HEK293 (cell line): ENCODE measurements at regions not wholly inside any gene's neighbourhood (a gene's known extent, or its start where the extent isn't known, plus 50 kb on each side); places are given as distances from the start of the nearest gene placed in this dataset.

Experiments used
- CTCF ChIA-PET: fragments of 350-600 bp; formaldehyde crosslinking; extraction: SDS; loops from one replicate; lab custom pipeline; 2021; ENCODE audit warnings: antibody characterized with exemption; lab: Yijun Ruan, JAX
- POLR2A ChIA-PET: fragments of 300-600 bp; formaldehyde crosslinking; extraction: SDS; loops from one replicate; lab custom pipeline; 2020; ENCODE audit warnings: antibody characterized with exemption, inconsistent platforms; lab: Yijun Ruan, JAX
- H3K27ac ChIP-seq: fragments of 200-500 bp; sonication (Bioruptor generic); 2 replicates; pipeline ENCODE4 v1.5.1; 2014; ENCODE audit warnings: low read depth, low read length, control low read depth, inconsistent platforms; ENCODE audit errors: extremely low read depth
- H3K36me3 ChIP-seq, 2 experiments: fragments of 200-500 bp in 1 of 2; sonication (Bioruptor generic) in 1 of 2; 1 replicate in 1 of 2; 2 replicates in 1 of 2; pipeline ENCODE4 v1.5.1; 2014 to 2017; ENCODE audit warnings: inconsistent platforms in 2 of 2, low read length in 2 of 2; ENCODE audit not compliant: control insufficient read depth in 2 of 2, insufficient read depth in 1 of 2
- H3K4me1 ChIP-seq: fragments of 200-500 bp; sonication (Bioruptor generic); 2 replicates; pipeline ENCODE4 v1.5.1; 2014; ENCODE audit warnings: mild to moderate bottlenecking, low read length, inconsistent platforms; ENCODE audit not compliant: control insufficient read depth, insufficient read depth
- H3K4me3 ChIP-seq: 2 replicates; pipeline ENCODE4 v1.5.1; 2011; ENCODE audit warnings: low read depth, mild to moderate bottlenecking, control low read depth, low read length, moderate library complexity
- H3K9me3 ChIP-seq: fragments of 200-500 bp; sonication (Bioruptor generic); 2 replicates; pipeline ENCODE4 v1.5.1; 2014; ENCODE audit warnings: low read depth, low read length, inconsistent platforms; ENCODE audit not compliant: control insufficient read depth, insufficient read depth
- HOXC10 ChIP-seq: sonication (generic); formaldehyde crosslinking; IDR thresholded peaks from 2 replicates; pipeline ENCODE4 v1.8.1; 2023; ENCODE audit warnings: mild to moderate bottlenecking, missing genetic modification reagents
- ZNF175 ChIP-seq: fragments of 450-650 bp; formaldehyde crosslinking; IDR thresholded peaks from 2 replicates; pipeline ENCODE4 v1.5.1; 2016; ENCODE audit warnings: missing biosample characterization, missing genetic modification characterization
- ZNF214 ChIP-seq: fragments of 450-650 bp; formaldehyde crosslinking; IDR thresholded peaks from 2 replicates; pipeline ENCODE4 v1.5.1; 2017; ENCODE audit warnings: missing biosample characterization, mild to moderate bottlenecking, missing genetic modification characterization, borderline replicate concordance
- ZNF292 ChIP-seq: fragments of 450-650 bp; formaldehyde crosslinking; IDR thresholded peaks from 2 replicates; pipeline ENCODE4 v1.5.1; 2016; ENCODE audit warnings: low read depth, missing biosample characterization, missing genetic modification characterization, borderline replicate concordance
- ZNF514 ChIP-seq: fragments of 450-650 bp; formaldehyde crosslinking; IDR thresholded peaks from 2 replicates; pipeline ENCODE4 v1.5.1; 2016; ENCODE audit warnings: missing biosample characterization, missing genetic modification characterization
- ZNF624 ChIP-seq: fragments of 450-650 bp; formaldehyde crosslinking; IDR thresholded peaks from 2 replicates; pipeline ENCODE4 v1.5.1; 2017; ENCODE audit warnings: missing biosample characterization, missing genetic modification characterization
- ZNF626 ChIP-seq: fragments of 450-650 bp; sonication (Bioruptor Pico); formaldehyde crosslinking; IDR thresholded peaks from 2 replicates; pipeline ENCODE4 v1.5.1; 2018; ENCODE audit warnings: missing biosample characterization, missing genetic modification characterization, inconsistent platforms
- ZNF664 ChIP-seq: fragments of 450-650 bp; formaldehyde crosslinking; IDR thresholded peaks from 2 replicates; pipeline ENCODE4 v1.5.1; 2016; ENCODE audit warnings: missing biosample characterization, missing genetic modification characterization
- ZNF677 ChIP-seq: fragments of 450-650 bp; IDR thresholded peaks from 2 replicates; pipeline ENCODE4 v1.5.0; 2018; ENCODE audit warnings: missing biosample characterization, mild to moderate bottlenecking, missing genetic modification characterization, moderate library complexity
- TF ChIP-seq, protein P1 (sequence below): fragments of 450-650 bp; formaldehyde crosslinking; IDR thresholded peaks from 2 replicates; pipeline ENCODE4 v1.5.1; 2016; ENCODE audit warnings: missing biosample characterization, missing genetic modification characterization, borderline replicate concordance
- TF ChIP-seq, protein P2 (sequence below): fragments of 450-650 bp; formaldehyde crosslinking; IDR thresholded peaks from 2 replicates; pipeline ENCODE4 v1.5.1; 2017; ENCODE audit warnings: missing biosample characterization, missing genetic modification characterization
- TF ChIP-seq, protein P3 (sequence below): fragments of 450-650 bp; formaldehyde crosslinking; IDR thresholded peaks from 2 replicates; pipeline ENCODE4 v1.5.1; 2016; ENCODE audit warnings: missing biosample characterization, missing genetic modification characterization
- TF ChIP-seq, protein P4 (sequence below): fragments of 450-650 bp; formaldehyde crosslinking; IDR thresholded peaks from 2 replicates; pipeline ENCODE4 v1.5.1; 2016; ENCODE audit warnings: missing biosample characterization, missing genetic modification characterization, borderline replicate concordance
- TF ChIP-seq, protein P5 (sequence below): fragments of 450-650 bp; formaldehyde crosslinking; IDR thresholded peaks from 2 replicates; pipeline ENCODE4 v1.5.1; 2017; ENCODE audit warnings: missing biosample characterization, missing genetic modification characterization

DNA sequence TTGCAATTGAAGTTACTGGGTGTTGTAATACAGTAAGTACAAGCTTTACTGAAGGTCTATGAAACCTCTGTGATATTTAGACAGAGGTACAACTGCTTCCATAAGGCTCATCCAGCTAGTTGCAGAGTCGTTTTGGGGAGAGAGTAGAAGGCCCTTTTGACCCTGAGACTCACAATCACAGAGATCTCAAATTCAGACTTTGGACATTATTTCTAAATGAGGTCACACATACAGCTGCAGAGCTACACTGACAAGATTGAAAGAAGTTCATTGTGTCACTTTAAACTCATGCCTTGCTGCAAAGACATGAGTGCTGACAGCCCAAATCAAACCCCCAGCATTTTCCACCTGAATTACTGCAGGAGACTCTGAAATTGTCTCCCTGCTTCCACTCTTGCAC, 205.9 kb upstream of the TMEM161B start (continued):
- no peak for TF ChIP-seq ZNF624 (tag by site-specific recombination)
- TF ChIP-seq, protein P1, sequence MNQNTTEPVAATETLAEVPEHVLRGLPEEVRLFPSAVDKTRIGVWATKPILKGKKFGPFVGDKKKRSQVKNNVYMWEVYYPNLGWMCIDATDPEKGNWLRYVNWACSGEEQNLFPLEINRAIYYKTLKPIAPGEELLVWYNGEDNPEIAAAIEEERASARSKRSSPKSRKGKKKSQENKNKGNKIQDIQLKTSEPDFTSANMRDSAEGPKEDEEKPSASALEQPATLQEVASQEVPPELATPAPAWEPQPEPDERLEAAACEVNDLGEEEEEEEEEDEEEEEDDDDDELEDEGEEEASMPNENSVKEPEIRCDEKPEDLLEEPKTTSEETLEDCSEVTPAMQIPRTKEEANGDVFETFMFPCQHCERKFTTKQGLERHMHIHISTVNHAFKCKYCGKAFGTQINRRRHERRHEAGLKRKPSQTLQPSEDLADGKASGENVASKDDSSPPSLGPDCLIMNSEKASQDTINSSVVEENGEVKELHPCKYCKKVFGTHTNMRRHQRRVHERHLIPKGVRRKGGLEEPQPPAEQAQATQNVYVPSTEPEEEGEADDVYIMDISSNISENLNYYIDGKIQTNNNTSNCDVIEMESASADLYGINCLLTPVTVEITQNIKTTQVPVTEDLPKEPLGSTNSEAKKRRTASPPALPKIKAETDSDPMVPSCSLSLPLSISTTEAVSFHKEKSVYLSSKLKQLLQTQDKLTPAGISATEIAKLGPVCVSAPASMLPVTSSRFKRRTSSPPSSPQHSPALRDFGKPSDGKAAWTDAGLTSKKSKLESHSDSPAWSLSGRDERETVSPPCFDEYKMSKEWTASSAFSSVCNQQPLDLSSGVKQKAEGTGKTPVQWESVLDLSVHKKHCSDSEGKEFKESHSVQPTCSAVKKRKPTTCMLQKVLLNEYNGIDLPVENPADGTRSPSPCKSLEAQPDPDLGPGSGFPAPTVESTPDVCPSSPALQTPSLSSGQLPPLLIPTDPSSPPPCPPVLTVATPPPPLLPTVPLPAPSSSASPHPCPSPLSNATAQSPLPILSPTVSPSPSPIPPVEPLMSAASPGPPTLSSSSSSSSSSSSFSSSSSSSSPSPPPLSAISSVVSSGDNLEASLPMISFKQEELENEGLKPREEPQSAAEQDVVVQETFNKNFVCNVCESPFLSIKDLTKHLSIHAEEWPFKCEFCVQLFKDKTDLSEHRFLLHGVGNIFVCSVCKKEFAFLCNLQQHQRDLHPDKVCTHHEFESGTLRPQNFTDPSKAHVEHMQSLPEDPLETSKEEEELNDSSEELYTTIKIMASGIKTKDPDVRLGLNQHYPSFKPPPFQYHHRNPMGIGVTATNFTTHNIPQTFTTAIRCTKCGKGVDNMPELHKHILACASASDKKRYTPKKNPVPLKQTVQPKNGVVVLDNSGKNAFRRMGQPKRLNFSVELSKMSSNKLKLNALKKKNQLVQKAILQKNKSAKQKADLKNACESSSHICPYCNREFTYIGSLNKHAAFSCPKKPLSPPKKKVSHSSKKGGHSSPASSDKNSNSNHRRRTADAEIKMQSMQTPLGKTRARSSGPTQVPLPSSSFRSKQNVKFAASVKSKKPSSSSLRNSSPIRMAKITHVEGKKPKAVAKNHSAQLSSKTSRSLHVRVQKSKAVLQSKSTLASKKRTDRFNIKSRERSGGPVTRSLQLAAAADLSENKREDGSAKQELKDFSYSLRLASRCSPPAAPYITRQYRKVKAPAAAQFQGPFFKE (tag by site-specific recombination), result no peak
- TF ChIP-seq, protein P2, sequence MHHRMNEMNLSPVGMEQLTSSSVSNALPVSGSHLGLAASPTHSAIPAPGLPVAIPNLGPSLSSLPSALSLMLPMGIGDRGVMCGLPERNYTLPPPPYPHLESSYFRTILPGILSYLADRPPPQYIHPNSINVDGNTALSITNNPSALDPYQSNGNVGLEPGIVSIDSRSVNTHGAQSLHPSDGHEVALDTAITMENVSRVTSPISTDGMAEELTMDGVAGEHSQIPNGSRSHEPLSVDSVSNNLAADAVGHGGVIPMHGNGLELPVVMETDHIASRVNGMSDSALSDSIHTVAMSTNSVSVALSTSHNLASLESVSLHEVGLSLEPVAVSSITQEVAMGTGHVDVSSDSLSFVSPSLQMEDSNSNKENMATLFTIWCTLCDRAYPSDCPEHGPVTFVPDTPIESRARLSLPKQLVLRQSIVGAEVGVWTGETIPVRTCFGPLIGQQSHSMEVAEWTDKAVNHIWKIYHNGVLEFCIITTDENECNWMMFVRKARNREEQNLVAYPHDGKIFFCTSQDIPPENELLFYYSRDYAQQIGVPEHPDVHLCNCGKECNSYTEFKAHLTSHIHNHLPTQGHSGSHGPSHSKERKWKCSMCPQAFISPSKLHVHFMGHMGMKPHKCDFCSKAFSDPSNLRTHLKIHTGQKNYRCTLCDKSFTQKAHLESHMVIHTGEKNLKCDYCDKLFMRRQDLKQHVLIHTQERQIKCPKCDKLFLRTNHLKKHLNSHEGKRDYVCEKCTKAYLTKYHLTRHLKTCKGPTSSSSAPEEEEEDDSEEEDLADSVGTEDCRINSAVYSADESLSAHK (tag by site-specific recombination), result no peak

DNA sequence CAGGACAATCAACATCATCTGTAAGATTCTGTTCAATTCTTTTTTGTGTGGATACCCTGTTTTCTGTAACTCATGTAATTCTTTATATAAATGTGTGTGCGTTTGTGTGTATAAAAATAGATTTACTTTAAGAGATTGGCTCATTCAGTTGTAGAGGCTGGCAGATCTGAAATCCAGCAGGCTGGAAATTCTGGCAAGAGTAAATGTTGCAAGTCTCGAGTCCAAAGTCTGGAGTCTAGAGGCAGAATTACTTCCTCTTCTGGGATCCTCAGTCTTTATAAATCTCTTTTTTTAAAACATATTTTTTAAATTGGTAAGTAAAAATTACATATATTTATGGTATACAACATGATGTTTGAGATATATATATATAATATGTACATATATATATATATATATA, 202.1 kb upstream of the TMEM161B start:
- H3K36me3 ChIP-seq, result no peaks in the 10 kb centered on the region
- H3K4me1 ChIP-seq, result no peaks in the 10 kb centered on the region
- H3K9me3 ChIP-seq, result no peaks in the 10 kb centered on the region
- TF ChIP-seq ZNF664 (tag by site-specific recombination), result no peak
- TF ChIP-seq ZNF175 (tag by site-specific recombination), result no peak
- TF ChIP-seq, protein P3, sequence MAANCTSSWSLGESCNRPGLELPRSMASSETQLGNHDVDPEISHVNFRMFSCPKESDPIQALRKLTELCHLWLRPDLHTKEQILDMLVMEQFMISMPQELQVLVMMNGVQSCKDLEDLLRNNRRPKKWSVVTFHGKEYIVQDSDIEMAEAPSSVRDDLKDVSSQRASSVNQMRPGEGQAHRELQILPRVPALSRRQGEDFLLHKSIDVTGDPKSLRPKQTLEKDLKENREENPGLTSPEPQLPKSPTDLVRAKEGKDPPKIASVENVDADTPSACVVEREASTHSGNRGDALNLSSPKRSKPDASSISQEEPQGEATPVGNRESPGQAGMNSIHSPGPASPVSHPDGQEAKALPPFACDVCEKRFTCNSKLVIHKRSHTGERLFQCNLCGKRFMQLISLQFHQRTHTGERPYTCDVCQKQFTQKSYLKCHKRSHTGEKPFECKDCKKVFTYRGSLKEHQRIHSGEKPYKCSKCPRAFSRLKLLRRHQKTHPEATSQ (tag by site-specific recombination), result no peak
- no peak for TF ChIP-seq ZNF214 (tag by site-specific recombination)
- no peak for TF ChIP-seq HOXC10 (CRISPR knock-in tag)
- TF ChIP-seq, protein P4, sequence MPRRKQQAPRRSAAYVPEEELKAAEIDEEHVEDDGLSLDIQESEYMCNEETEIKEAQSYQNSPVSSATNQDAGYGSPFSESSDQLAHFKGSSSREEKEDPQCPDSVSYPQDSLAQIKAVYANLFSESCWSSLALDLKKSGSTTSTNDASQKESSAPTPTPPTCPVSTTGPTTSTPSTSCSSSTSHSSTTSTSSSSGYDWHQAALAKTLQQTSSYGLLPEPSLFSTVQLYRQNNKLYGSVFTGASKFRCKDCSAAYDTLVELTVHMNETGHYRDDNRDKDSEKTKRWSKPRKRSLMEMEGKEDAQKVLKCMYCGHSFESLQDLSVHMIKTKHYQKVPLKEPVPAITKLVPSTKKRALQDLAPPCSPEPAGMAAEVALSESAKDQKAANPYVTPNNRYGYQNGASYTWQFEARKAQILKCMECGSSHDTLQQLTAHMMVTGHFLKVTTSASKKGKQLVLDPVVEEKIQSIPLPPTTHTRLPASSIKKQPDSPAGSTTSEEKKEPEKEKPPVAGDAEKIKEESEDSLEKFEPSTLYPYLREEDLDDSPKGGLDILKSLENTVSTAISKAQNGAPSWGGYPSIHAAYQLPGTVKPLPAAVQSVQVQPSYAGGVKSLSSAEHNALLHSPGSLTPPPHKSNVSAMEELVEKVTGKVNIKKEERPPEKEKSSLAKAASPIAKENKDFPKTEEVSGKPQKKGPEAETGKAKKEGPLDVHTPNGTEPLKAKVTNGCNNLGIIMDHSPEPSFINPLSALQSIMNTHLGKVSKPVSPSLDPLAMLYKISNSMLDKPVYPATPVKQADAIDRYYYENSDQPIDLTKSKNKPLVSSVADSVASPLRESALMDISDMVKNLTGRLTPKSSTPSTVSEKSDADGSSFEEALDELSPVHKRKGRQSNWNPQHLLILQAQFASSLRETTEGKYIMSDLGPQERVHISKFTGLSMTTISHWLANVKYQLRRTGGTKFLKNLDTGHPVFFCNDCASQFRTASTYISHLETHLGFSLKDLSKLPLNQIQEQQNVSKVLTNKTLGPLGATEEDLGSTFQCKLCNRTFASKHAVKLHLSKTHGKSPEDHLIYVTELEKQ (tag by site-specific recombination), result no peak
- TF ChIP-seq ZNF677 (tag by site-specific recombination), result no peak
- TF ChIP-seq, protein P5, sequence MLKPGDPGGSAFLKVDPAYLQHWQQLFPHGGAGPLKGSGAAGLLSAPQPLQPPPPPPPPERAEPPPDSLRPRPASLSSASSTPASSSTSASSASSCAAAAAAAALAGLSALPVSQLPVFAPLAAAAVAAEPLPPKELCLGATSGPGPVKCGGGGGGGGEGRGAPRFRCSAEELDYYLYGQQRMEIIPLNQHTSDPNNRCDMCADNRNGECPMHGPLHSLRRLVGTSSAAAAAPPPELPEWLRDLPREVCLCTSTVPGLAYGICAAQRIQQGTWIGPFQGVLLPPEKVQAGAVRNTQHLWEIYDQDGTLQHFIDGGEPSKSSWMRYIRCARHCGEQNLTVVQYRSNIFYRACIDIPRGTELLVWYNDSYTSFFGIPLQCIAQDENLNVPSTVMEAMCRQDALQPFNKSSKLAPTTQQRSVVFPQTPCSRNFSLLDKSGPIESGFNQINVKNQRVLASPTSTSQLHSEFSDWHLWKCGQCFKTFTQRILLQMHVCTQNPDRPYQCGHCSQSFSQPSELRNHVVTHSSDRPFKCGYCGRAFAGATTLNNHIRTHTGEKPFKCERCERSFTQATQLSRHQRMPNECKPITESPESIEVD, result no peak
- TF ChIP-seq ZNF292 (tag by site-specific recombination), result no peak
- no peak for TF ChIP-seq ZNF626 (tag by site-specific recombination)
- TF ChIP-seq ZNF514, result no peak
- ChIA-PET CTCF (no interaction called here), POLR2A (no interaction called here)
- no peak overlapping the region for H3K27ac ChIP-seq
- no peak overlapping the region for H3K4me3 ChIP-seq
